ENCODE measurements at regions not wholly inside any gene's neighbourhood (a gene's known extent, or its start where the extent isn't known, plus 50 kb on each side); places are given as distances from the start of the nearest gene placed in this dataset.

DNA sequence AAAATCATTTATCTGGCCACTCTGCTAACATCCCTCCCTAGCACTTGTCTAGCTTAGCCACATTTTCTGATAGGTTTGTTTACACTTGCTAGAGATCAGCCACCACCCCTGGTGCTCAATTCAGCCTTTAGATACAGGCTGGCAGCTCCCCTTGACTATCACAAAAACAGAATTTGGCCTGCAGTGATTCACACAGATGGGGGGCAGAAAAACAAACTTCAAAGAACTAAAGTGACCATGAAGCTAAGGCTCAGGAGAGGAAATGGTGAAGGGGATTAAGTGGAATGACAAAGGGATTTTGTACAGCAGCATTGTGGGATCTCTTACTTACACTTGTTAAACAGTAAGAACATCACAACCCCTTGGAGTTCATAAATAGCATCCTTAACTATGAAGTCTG, 1718.0 kb upstream of the PCDH7 start:
- in situ Hi-C loops (cut with HindIII; ENCODE audit: low sequenced_read_pairs): no loop called here

DNA sequence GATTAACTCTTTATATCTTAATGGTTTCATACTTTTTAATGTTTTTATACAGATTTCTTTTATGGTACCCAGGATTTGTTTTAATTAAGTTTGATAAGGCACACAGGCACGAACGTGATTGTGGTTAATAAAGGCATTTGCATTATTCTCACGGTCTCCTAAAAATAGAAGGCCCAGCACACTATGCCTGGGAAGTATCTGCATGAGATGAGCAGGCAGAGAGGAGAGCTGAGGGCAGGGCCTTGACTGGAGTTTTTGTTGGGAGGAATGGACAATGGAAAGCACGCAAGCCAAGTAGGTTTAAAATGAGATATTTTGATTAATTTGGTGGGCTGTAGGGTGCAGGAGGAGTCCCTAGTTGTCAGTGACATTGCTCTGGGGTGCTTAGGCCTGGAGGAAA, 1714.3 kb upstream of the PCDH7 start:
- in situ Hi-C loops (cut with HindIII; ENCODE audit: low sequenced_read_pairs): no loop called here

DNA sequence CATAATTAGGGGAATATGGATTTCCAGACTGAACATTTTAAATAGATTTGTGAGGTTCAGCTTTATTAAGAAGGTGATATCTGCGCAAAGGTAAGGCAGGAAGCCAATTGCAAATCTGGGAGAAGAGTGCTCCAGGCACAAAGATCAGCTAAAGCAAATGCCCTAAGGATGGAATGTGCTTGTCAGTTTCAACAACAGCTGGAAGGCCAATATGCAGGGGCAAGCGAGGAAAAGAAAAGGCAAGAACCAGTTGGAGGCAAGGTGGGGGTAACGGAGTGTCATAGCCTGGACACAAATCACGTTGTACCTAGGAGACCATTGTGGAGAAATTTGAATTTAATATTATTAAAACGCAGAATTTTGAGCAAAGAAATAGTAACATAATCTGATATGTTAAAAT, 1710.3 kb upstream of the PCDH7 start:
- in situ Hi-C loops (cut with HindIII; ENCODE audit: low sequenced_read_pairs): no loop called here

DNA sequence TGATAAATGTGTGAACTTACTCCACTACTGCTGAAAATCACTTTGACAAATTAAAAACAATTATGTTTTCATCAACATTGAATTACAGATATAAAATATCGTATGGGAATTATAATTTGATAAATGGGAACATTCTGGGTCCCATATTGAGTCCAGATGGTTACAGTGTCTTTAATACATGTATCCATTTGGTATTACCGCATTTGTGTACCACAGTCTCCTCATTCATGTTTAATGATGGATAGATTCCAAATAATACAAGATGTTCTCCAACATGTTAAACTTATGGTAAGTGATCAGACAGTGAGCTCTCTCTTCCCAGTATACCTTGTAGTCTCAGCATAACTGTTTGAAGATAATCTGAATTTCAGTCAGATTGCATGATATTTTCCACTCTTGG, 1706.8 kb upstream of the PCDH7 start:
- in situ Hi-C loops (cut with HindIII; ENCODE audit: low sequenced_read_pairs): no loop called here

DNA sequence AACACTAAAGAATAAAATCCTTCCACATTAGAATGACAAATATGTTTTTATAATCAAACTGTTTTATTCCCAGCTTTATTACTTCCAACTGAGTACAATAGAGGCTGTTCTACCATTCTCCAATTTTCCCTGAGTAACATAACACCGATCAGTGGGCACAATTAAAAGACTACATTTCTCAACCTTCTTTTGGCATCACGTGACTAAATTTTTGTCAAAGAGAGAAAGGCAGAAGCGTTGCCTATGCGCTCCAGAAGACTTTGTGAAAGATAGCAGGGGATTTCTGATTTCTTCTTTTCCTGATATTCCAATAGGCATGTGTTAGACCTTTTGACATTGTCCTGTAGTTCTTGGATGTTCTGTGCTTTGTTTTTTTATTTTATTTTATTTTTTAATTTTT, 1705.6 kb upstream of the PCDH7 start:
- in situ Hi-C loops (cut with HindIII; ENCODE audit: low sequenced_read_pairs): no loop called here

DNA sequence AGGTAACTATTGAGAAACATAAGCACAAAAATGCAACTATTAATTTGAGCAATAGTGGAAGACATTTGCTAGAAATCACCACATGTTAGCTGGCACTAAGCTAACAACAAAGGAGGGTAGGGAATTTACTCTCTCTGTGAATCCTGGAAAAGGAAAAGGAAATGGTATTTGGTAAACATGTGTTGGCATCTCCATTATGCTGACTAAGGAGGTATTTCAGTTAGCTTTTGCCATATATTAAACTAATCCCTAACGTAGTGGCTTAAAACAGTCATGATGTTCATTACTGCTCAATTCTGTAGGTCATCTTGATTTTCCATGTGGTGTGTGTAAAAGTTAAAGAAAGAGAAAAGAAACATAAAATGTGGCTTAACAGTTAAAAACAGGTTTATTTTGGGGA, 1686.5 kb upstream of the PCDH7 start:
- in situ Hi-C loops (cut with HindIII; ENCODE audit: low sequenced_read_pairs): loop anchor here (5.0 kb wide), 1 partner anchor 44 kb away; no protein-coding TSS in a partner anchor

DNA sequence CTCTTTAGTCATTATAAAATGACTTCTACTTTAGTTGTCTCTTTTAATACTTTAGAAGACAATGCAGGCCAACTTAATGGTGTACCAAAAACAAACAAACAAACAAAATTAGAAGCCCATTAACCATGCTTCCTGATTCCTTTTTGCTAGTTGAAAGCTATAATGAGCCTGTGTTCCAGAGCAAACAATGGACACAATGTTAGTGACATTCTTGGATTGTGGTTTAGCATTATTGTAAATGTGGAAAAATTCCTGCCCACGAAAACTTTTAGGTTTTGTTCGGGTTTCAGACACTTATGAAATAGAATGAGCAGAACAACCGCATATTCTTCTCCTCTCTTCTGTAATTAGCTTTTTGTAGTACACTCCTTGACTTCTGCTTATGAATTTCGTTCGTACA, 1682.7 kb upstream of the PCDH7 start:
- in situ Hi-C loops (cut with HindIII; ENCODE audit: low sequenced_read_pairs): no loop called here

DNA sequence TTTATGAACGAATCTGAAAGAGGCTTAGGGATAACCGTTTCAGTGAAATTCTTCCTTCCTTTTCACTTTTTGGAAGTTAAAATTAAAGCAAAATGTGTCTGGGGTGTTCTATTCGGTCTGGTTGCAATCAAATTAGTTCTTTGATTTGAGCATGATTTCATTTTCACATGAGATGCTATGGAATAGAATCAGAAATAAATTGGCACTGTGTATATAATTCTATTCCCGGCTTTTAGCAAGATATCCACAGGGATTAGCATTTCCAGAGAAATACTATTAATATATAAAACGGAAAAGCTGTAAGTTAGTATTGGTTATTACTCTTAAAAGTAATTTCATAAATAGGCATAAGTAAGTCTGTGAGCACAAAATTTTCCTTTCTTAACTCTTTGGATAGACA, 1676.8 kb upstream of the PCDH7 start:
- in situ Hi-C loops (cut with HindIII; ENCODE audit: low sequenced_read_pairs): no loop called here

DNA sequence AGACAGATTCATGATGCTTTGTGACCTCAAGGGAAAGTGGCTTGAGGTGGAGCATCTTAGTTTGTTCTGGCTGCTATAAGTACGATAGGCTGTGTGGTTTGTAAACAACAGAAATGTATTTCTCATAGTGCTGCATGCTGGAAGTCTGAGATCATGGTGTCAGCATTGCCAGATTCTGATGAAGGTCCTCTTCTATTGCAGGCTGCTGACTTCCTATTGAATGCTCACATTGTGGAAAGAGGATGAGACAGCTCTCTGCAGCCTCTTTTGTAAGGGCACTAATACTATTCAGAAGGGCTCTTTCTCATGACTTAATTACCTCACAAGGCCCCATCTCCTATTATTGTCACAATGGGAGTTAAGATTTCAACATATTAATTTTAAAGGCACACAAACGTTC, 1674.0 kb upstream of the PCDH7 start:
- in situ Hi-C loops (cut with HindIII; ENCODE audit: low sequenced_read_pairs): no loop called here

DNA sequence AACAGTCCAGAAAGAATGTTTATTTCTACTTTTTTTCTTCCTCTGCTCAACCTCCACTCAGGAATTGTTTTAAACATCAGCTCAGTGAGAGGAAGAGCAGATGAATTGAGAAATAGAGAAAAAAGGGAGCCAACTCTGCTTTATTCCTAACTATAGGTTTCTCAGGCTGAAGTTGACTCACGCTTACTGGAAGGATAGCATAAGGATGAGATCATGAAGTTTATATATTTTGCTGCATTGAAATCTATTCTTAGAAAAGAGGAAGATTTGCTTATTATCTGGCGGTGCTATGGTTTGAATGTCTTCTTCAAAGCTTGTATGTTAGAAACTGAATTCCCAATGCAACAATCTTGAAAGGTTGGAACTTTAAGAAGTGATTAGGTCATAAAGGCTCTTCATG, 1673.4 kb upstream of the PCDH7 start:
- in situ Hi-C loops (cut with HindIII; ENCODE audit: low sequenced_read_pairs): no loop called here

DNA sequence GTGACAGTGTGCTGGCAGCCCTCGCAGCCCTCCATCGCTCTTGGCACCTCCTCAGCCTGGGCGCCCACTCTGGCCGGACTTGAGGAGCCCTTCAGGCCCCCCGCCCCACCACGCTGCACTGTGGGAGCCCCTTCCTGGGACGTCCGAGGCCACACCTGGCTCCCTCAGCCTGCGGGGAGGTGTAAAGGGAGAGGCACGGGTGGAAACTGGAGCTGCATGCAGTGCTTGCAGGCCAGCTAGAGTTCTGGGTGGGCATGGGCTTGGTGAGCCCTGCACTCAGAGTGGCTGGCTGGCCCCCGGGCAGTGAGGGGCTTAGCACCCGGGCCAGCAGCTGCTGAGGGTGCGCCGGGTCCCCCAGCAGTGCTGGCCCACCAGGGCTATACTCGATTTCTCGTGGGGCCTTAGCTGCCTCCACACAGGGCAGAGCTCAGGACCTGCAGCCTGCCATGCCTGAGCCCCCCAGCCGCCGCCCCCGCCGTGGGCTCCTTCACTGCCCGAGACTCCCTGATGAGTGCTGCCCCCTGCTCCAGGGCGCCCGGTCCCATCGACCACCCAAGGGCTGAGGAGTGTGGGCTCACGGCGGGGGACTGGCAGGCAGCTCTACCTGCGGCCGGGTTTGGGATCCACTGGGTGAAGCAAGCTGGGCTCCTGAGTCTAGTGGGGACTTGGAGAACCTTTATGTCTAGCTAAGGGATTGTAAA, 1672.7 kb upstream of the PCDH7 start:
- in situ Hi-C loops (cut with HindIII; ENCODE audit: low sequenced_read_pairs): no loop called here

DNA sequence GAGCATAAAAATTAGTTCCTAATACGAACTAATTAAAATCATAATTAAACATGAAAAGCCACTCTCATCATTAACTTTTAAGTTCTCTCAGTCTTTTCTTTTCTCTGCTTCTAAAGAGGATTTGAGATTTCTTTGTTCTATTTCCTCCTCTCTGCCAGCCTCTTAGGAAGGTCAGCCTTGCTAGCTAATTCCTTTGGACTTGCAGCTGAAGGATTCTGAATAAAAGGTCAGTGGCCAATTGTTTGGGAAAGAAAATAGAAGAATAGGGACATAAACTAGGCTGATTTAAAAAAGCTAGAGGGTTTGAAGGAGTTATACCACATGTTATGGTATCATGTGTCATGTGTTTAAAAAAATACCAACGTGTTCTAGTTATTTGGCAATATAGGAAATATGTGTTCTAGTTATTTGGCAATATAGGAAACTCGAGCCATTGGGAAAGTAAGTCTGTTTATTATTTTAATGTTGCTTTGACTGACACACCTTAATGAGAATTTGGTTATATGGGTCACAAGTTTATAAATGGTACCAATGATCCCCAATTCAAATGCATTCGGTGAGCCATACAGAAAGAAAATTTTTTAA, 1668.7 kb upstream of the PCDH7 start:
- in situ Hi-C loops (cut with HindIII; ENCODE audit: low sequenced_read_pairs): no loop called here

DNA sequence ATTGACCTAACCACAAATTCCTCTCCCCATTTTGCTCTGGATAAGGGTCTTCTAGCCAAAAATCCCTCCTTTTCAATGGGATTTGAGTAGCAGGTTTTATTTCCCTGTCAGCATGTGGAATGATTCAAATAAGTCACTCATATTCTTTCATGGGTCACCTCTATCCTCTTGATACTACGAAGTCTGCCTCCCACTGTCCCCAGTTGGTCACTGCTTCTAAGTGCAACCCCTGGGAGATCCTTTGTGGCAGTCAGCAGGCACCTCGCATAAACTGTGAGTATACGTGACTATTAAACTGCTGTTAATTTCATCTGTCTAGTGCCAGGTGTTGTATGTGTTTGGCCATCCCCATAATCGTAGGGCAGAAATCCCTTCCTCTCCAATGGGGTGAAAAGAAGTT, 1667.9 kb upstream of the PCDH7 start:
- in situ Hi-C loops (cut with HindIII; ENCODE audit: low sequenced_read_pairs): no loop called here

DNA sequence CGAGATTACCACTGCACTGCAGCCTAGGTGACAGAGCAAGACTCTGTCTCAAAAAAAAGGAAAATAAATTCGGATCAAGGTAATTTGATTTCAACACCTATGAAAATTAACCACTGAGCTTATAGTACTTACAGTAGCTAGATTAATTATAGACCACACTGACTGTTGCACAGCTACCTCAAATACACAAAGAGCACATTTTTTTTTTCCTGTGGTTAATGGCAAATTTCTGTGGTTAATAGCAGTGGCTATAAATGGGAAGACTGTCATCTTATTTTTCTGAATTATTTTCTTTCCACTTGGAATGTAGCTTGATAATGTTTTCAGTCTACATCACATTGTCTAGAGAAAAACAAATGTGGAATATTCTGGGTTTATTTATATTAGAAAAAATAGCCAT, 1661.6 kb upstream of the PCDH7 start:
- in situ Hi-C loops (cut with HindIII; ENCODE audit: low sequenced_read_pairs): no loop called here

DNA sequence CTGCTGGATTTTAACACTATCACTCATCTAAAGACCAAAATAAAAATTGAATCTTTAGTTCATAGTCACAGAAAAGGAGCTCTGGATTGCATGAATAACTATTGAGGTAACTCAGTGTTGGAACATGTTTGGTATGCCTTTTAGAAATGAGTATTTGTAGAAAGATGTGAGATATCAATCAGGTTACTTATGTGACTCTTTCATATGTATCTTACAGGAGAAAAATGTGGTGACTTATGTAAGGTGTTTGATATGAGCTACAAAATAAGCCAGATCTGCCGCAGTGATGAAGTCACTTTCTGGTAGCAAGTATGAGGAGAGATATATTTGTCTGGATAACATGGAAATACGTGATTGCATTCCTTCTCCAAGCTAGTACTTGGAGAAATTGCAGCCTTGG, 1653.3 kb upstream of the PCDH7 start:
- in situ Hi-C loops (cut with HindIII; ENCODE audit: low sequenced_read_pairs): no loop called here

DNA sequence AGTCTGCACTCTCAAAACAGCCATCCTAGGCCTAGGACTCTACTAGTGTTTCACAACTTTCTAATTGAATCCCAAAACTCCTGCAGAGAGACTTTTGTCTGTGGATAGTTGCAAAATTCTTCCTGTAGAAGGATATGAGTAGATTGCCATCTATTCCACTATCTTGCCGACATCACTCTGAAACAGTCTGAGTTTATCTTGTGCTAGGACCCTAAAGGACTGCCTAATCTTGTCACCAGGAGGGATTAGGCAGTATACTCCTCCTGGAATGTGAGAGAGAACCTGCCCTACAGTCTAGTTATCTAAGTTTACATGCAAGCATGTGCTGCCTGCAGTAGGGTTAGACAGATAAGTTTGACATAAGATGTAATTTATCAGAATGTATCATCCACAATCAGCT, 1646.6 kb upstream of the PCDH7 start:
- in situ Hi-C loops (cut with HindIII; ENCODE audit: low sequenced_read_pairs): no loop called here

DNA sequence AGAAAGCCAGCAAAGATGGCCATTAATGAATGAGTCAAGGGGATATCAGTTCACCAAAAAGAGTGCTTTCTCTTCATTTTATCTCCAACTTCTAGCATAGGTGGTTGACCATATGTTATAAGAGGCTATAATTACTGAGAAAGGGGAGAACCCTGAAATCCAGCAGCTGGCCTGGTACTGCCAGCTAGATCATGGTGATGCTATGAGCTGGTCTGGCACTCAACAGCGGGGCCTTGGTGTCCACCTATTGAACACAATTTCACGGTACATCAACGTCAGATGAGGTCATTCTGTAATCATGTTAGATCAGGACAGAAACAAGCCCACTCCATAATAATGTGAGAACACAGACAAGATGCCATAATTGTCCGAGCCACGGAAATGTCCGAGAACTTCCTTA, 1644.8 kb upstream of the PCDH7 start:
- in situ Hi-C loops (cut with HindIII; ENCODE audit: low sequenced_read_pairs): loop anchor here (5.0 kb wide), 1 partner anchor 43 kb away; no protein-coding TSS in a partner anchor

DNA sequence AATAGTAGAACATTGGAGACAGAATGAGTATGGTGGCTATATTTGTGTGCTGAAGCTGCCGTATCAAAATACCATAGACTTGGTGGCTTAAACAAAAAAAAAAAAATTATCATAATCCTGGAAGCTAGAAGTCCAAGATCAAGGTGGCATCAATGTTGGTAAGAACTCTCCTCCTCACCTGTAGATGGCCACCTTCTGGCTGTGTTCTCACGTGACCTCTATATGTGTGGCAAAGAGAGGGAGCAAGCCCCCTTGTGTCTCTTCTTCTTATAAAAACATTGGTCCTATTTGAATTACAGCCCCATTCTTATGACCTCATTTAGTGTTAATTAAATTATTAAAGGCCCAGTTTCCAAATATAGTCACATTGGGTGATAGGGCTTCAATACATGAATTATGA, 1640.9 kb upstream of the PCDH7 start:
- in situ Hi-C loops (cut with HindIII; ENCODE audit: low sequenced_read_pairs): loop anchor here (5.0 kb wide), 1 partner anchor 47 kb away; no protein-coding TSS in a partner anchor

DNA sequence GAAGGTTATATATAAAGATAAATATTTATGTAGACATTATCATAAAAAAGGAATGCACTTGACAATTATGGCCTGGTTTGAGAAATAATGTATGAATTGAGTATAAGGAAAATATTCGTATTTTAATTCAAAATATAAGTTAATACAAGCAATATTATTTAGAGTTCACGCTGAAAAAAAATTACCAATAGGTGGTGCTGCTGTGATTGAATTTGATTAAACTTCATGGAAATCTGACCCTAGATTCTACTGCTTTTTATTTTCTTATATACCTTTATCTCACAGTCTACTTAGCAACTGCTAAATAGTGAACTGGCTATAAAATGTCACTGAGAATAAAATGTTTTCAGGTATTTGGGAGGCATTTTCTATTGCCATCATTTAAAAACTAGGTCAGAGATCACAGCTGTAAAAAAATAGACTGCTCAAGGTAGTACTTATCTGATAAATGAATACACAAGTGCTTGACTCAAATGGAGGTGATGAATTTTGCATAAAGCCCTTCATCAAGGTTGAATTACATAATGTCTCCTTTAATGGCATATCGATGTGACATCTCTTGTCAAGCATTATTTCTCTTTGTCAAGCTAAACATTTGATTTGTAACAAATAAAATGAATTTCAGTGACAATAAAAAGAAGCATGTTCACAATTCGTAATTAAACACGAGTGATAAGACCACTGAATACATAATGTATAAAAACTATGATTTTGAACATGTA, 1638.8 kb upstream of the PCDH7 start:
- in situ Hi-C loops (cut with HindIII; ENCODE audit: low sequenced_read_pairs): no loop called here

DNA sequence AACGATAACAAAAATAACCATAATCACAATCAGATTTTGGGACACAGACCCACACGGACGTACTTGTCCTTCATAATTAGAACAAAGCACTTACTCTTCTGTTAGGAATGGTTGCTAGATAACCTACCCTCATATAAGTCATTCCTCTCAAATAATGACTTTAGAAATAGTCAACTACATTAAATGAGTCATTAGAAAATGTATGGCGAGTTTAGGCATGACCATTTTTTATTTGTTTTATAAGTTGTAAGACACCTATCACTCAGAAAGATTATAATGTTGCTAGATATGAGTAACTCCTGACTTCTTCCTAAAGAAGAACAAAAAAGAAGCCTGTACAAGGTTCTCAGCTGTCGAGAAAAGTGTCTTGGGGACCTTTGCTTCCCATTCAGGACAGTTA, 1637.5 kb upstream of the PCDH7 start:
- in situ Hi-C loops (cut with HindIII; ENCODE audit: low sequenced_read_pairs): no loop called here

DNA sequence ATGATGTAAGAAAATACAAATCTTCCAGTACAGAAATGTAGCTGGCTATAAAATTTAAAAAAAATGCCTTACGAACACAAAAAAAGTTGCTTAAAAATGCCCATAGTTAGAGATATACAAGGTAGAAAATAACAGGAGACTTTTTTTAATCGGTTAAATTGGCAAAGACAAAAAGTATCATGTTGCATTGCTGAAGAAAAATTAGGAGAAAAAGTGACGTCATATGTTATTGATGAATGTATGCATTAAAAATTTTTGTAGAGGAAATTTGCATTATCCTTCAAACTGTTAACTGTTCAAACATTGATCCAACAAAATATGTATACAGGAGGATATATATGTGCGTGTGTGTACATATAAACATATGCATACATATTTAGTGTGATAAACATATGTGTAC, 1634.4 kb upstream of the PCDH7 start:
- in situ Hi-C loops (cut with HindIII; ENCODE audit: low sequenced_read_pairs): no loop called here

DNA sequence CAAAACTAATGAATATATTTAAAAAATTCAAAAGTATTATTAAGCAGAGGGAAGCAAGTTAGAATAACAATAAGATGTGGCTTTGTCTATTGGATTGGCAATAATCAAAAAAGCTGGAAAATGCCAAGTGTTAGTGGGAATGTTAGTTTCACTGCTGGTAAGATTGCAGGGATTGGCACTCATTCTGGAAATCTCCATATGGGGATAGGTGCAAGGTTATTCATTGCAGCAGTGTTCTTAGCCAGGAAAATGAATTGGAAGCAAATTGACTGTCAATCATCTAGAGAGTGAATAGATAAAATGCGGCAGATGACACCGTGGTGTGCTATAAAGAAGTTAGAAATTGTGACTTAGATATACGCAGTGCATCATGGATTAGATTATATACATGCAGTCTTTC, 1615.5 kb upstream of the PCDH7 start:
- in situ Hi-C loops (cut with HindIII; ENCODE audit: low sequenced_read_pairs): no loop called here

Measured in endothelial cell of hepatic sinusoid (primary cell).